Prostate gland (tissue), 2 donors: ENCODE measurements at regions not wholly inside any gene's neighbourhood (a gene's known extent, or its start where the extent isn't known, plus 50 kb on each side); places are given as distances from the start of the nearest gene placed in this dataset.

Experiments used
- DNase-seq: peaks from one replicate; pipeline ENCODE4 v3.0.0-alpha.2; 2019; ENCODE audit warnings: low spot score
- H3K27ac ChIP-seq, 2 donors: fragments of 200-600 bp; sonication (generic); 2 replicates each; pipeline ENCODE4 v1.5.1; 2017 to 2019
- H3K27me3 ChIP-seq: fragments of 200-600 bp; sonication (generic); replicated peaks from 2 replicates; pipeline ENCODE4 v1.5.1; 2019; ENCODE audit not compliant: insufficient read depth
- H3K36me3 ChIP-seq, 2 donors: fragments of 200-600 bp; sonication (generic); 1 replicate in 1 of 2; 2 replicates in 1 of 2; pipeline versions ENCODE4 v1.5.1 to v1.8.1; 2017 to 2019
- H3K4me1 ChIP-seq: fragments of 200-600 bp; sonication (generic); replicated peaks from 2 replicates; pipeline ENCODE4 v1.5.1; 2019
- H3K4me3 ChIP-seq, 2 donors: fragments of 200-600 bp; sonication (generic); 2 replicates each; pipeline ENCODE4 v1.5.1; 2017 to 2019
- H3K9me3 ChIP-seq: fragments of 200-600 bp; sonication (generic); 2 replicates; pipeline ENCODE4 v1.5.1; 2017
- POLR2A ChIP-seq: fragments of 450-650 bp; IDR thresholded peaks from one replicate; pipeline ENCODE4 v1.6.1; 2016; ENCODE audit warnings: antibody characterized with exemption, mild to moderate bottlenecking
- POLR2AphosphoS5 ChIP-seq: sonication (generic); formaldehyde crosslinking; IDR thresholded peaks from one replicate; pipeline ENCODE4 v1.6.1; 2017; ENCODE audit warnings: antibody characterized with exemption
- WGBS: methylation state at CpG from one replicate; pipeline ENCODE4 v1.1.5; 2018; 5-methylcytosine and 5-hydroxymethylcytosine counted together
- intact Hi-C: fragments of 100-400 bp; cut with DNase I; formaldehyde crosslinking; loops from one replicate; pipeline ENCODE4 v1.14.2; 2022
- TF ChIP-seq, protein P1 (sequence below), 4 experiments: fragments of 200-600 bp in 2 of 4; fragments of 450-650 bp in 2 of 4; sonication (generic) in 2 of 4; IDR thresholded peaks; 1 replicate in 3 of 4; 2 replicates in 1 of 4; pipeline ENCODE4 v1.5.1; 2016 to 2019; ENCODE audit warnings: antibody characterized with exemption in 4 of 4, mild to moderate bottlenecking in 2 of 4, moderate library complexity in 2 of 4

- TF ChIP-seq POLR2AphosphoS5 (no peak), POLR2A (no peak)
- TF ChIP-seq, protein P1, sequence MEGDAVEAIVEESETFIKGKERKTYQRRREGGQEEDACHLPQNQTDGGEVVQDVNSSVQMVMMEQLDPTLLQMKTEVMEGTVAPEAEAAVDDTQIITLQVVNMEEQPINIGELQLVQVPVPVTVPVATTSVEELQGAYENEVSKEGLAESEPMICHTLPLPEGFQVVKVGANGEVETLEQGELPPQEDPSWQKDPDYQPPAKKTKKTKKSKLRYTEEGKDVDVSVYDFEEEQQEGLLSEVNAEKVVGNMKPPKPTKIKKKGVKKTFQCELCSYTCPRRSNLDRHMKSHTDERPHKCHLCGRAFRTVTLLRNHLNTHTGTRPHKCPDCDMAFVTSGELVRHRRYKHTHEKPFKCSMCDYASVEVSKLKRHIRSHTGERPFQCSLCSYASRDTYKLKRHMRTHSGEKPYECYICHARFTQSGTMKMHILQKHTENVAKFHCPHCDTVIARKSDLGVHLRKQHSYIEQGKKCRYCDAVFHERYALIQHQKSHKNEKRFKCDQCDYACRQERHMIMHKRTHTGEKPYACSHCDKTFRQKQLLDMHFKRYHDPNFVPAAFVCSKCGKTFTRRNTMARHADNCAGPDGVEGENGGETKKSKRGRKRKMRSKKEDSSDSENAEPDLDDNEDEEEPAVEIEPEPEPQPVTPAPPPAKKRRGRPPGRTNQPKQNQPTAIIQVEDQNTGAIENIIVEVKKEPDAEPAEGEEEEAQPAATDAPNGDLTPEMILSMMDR (IDR thresholded peaks at IDR 0.05) = no peak
- no peaks in the 10 kb centered on the region for H3K27me3 ChIP-seq
- no peaks in the 10 kb centered on the region for H3K4me1 ChIP-seq
- 93% methylated on average over 2 of the region's 2 CpGs for WGBS
- H3K27ac ChIP-seq = no peak overlapping the region
- H3K36me3 ChIP-seq = no peaks in the 10 kb centered on the region
- no peaks in the 10 kb centered on the region for H3K9me3 ChIP-seq
- intact Hi-C loops = no loop called here
- no peak overlapping the region for H3K4me3 ChIP-seq
- DNase-seq = no peak
Measured at GRCh38 chr13:47268270-47268669, 371.4 kb upstream of the HTR2A start.

DNA sequence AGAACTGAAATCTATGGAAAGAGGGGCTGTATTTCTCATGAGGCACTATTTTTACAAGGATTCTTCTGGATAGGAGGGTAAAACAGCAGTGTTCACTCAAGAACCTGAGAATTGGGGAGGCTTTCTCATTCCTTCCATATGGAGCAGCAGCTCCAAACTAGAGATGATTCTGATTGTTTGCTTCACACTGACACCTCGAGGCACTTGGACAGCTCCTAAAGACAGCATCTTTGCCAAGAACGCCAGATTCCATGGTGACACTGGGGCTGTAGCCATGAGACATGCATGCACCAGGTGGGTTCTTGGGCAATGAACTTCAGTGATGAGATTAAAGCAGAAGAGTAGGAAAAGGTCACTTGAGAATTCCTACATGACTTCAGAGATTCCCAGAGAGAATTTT lies 361.5 kb upstream of the HTR2A start:
- Histone ChIP-seq H3K4me1 (no peaks in the 10 kb centered on the region), H3K27ac (no peak overlapping the region), H3K27me3 (no peaks in the 10 kb centered on the region), H3K36me3 (no peaks in the 10 kb centered on the region), H3K4me3 (no peak overlapping the region), H3K9me3 (no peaks in the 10 kb centered on the region)
- intact Hi-C loops = no loop called here
- 42% methylated on average over 2 of the region's 2 CpGs for WGBS
- TF ChIP-seq POLR2A (no peak), POLR2AphosphoS5 (no peak)
- TF ChIP-seq, protein P1 (IDR thresholded peaks at IDR 0.05) = no peak
- DNase-seq = no peak

DNA sequence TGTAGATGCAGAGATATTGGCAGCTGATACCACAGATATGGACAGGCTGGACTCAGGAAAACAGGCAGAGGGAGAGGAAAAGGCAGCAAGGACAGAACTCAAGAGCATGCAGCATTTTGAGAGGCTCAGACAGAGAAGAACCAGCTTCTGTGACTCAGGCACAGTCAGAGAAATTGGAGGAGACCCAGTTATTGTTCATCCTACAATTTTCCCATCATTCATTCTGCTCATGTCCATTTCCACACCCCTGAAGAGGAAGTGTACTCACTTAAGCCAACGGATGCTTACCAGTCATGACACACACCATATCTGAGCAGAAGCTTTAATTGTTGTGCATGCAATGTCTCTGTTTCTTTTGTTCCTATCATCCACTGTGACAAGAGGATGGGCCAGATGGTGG lies 359.8 kb upstream of the HTR2A start:
- WGBS = 80% methylated on average over 1 of the region's 1 CpG
- Histone ChIP-seq H3K4me3 (no peak overlapping the region), H3K36me3 (no peaks in the 10 kb centered on the region), H3K27ac (no peak overlapping the region), H3K9me3 (no peaks in the 10 kb centered on the region), H3K4me1 (no peaks in the 10 kb centered on the region), H3K27me3 (no peaks in the 10 kb centered on the region)
- TF ChIP-seq POLR2A (no peak), POLR2AphosphoS5 (no peak)
- TF ChIP-seq, protein P1 (IDR thresholded peaks at IDR 0.05) = no peak
- intact Hi-C loops = no loop called here
- no peak for DNase-seq

- no peaks in the 10 kb centered on the region for H3K36me3 ChIP-seq
- no peak overlapping the region for H3K27ac ChIP-seq
- DNase-seq = no peak
- no peaks in the 10 kb centered on the region for H3K9me3 ChIP-seq
- H3K4me1 ChIP-seq = no peaks in the 10 kb centered on the region
- intact Hi-C loops = no loop called here
- TF ChIP-seq POLR2AphosphoS5 (no peak), POLR2A (no peak)
- TF ChIP-seq, protein P1 (IDR thresholded peaks at IDR 0.05) = no peak
- WGBS = 91% methylated on average over 1 of the region's 1 CpG
- no peaks in the 10 kb centered on the region for H3K27me3 ChIP-seq
- H3K4me3 ChIP-seq = no peak overlapping the region
Measured at GRCh38 chr13:47252627-47253026, 355.8 kb upstream of the HTR2A start.

DNA sequence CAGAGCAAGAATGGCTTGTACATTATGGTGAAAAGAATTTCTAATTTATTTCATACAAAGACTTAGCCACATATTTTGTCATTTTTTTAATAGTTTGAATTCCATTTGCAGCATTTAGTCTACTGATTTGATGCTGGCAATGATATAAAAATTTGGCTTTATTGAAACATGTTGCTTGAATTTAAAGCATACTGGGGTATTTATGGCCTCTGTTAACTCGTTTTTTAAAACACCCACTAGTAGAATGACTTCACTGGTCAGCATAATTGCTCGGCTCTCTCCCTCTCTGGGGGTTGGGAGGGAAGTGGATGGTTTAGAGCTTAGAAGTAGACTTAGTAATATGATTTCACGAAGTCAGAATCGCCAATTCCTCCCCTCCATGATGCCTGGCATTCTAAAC lies 354.9 kb upstream of the HTR2A start:
- WGBS = 69% methylated on average over 4 of the region's 4 CpGs
- H3K4me1 ChIP-seq = no peaks in the 10 kb centered on the region
- intact Hi-C loops = no loop called here
- TF ChIP-seq POLR2A = no peak
- TF ChIP-seq, protein P1 (IDR thresholded peaks at IDR 0.05) = no peak
- no peak for TF ChIP-seq POLR2AphosphoS5
- DNase-seq = no peak
- no peak overlapping the region for H3K4me3 ChIP-seq
- no peak overlapping the region for H3K27ac ChIP-seq
- H3K36me3 ChIP-seq = no peaks in the 10 kb centered on the region
- H3K27me3 ChIP-seq = no peaks in the 10 kb centered on the region
- no peaks in the 10 kb centered on the region for H3K9me3 ChIP-seq
